AG09319 (cell line): ENCODE measurements at regions not wholly inside any gene's neighbourhood (a gene's known extent, or its start where the extent isn't known, plus 50 kb on each side); places are given as distances from the start of the nearest gene placed in this dataset.

Source experiments
- DNase-seq: peaks from one replicate; pipeline ENCODE4 v3.0.0-alpha.2; 2010; ENCODE audit warnings: low read depth; ENCODE audit errors: extremely low read depth
- TF ChIP-seq, protein P1 (sequence below): IDR thresholded peaks from 2 replicates; pipeline ENCODE4 v1.5.1; 2011; ENCODE audit warnings: low read depth, mild to moderate bottlenecking, inconsistent platforms, low read length, moderate library complexity

GRCh38 chr5:40402007-40402364 is 277.7 kb upstream of the PTGER4 start:
- TF ChIP-seq, protein P1, sequence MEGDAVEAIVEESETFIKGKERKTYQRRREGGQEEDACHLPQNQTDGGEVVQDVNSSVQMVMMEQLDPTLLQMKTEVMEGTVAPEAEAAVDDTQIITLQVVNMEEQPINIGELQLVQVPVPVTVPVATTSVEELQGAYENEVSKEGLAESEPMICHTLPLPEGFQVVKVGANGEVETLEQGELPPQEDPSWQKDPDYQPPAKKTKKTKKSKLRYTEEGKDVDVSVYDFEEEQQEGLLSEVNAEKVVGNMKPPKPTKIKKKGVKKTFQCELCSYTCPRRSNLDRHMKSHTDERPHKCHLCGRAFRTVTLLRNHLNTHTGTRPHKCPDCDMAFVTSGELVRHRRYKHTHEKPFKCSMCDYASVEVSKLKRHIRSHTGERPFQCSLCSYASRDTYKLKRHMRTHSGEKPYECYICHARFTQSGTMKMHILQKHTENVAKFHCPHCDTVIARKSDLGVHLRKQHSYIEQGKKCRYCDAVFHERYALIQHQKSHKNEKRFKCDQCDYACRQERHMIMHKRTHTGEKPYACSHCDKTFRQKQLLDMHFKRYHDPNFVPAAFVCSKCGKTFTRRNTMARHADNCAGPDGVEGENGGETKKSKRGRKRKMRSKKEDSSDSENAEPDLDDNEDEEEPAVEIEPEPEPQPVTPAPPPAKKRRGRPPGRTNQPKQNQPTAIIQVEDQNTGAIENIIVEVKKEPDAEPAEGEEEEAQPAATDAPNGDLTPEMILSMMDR: no peak
- DNase-seq: no peak

DNA sequence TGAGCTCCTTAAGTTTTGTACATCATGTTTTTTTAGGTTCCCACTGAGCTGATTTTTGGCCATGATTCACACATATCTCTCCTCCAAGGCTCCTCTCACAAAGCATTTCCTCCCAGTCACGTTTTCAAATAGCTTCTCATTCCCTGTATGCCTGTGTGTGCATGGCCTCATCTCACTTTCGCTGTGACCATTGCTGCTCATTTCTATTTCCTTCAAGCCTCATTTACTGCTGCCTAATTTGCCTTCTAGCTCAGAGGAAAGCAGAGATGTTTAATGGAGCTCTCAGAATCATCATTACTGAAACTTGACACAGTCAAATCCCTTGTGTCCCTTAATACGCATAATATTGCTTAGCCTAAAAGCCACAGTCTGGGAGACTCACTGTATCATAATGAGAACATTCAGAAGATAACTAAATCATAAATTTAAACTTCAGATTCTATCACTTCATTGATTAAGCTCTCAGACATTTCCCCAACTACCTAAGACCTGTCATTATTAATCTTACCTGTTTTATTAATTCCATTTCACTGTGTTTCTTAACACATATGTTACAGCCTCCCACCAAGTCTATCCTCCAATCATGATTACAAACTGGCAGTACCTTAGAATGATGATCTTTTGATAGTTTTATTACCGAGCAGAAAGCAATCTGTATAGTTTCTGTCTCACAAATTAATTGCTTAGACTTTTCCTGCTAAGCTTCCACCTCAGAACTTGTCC is 278.3 kb upstream of the PTGER4 start:
- no peak for DNase-seq
- TF ChIP-seq, protein P1: no peak

- no peak for DNase-seq
- TF ChIP-seq, protein P1: no peak
These were observed 279.5 kb upstream of the PTGER4 start for GRCh38 chr5:40400245-40400644.

GRCh38 chr5:40399349-40399748 is 280.4 kb upstream of the PTGER4 start:
- TF ChIP-seq, protein P1: no peak
- DNase-seq: no peak

DNA sequence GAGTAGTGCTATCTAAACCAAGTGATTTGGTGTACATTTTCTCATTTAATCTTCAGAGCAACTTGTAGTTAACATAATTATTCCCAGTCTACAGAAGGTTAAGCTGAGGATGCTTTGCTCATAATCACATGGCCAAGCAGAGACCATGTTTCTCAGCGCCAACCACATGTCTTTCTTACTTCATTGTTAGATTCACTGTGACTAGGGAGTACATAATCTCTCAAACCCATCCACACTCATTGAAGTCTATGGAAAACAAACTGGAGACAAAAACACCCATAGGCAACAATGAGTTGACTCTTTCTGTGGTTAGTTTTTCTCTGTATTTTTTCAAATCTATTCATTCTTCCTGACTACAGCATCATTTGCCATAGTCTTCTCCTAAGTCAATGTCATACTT is 281.7 kb upstream of the PTGER4 start:
- DNase-seq: no peak

DNA sequence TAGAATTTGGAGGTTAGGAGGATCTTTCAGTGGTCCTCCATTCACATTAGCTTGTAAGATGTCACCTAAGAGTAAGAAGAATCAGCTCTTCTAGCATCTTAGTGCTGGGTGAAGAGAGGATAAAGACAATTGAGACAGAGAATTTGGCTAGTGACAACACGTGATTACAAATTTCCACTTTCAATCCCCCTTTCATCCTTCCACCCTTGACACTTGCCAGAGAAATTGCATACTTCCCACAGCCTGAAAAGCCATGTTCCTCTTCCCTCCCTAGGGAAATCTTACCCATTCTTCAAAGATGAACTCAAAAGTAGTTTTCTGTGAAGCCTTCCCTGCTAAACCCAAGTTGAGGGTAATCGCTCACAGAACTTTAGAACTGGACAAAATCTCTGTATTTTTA is 282.6 kb upstream of the PTGER4 start:
- DNase-seq: no peak

More for the DNA sequence above, 281.7 kb upstream of the PTGER4 start:
- TF ChIP-seq, protein P1: no peak

GRCh38 chr5:40396317-40396716 is 283.4 kb upstream of the PTGER4 start:
- no peak for DNase-seq
- TF ChIP-seq, protein P1: no peak

More for the DNA sequence above, 282.6 kb upstream of the PTGER4 start:
- TF ChIP-seq, protein P1: no peak
